ENCODE measurements at regions not wholly inside any gene's neighbourhood (a gene's known extent, or its start where the extent isn't known, plus 50 kb on each side); places are given as distances from the start of the nearest gene placed in this dataset.

DNA sequence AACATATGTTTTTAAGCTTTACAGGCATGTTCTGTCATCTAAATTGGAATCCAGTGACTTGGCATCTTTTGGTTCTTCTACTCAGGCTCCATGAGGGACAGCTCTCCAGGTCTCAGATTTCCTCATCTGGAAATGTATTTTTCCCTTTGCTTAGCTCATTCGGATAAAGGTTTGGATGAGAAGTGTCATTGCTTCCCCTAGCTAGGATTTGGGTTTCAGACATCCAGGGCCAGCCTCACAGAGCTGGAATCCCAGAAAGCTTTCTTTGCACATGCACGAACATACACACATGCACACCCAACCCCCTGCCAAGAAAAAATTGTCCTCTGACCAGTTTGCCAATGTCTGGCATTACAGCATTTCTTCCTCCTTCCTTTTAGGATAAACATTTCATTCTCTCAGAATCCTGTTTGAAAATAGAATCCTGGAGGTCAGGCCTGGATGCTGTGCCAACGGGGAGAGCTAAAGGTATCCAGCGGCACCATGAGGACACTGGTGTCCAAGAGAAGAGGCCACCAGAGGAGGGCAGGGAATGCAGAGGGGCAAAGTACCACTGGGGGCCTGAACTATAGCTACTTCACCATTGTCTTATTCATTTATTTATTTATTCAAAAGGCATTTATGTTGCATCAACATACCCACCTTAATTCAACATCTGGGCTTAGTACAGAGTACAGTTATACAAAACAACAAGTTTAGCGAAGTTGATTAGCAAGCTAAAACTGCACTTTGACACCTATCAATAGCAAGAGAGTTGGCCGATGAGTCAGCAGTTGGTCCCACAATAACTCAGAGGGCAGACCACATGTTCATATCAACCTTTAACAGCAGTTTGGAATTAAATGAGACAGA lies 97.9 kb upstream of the ATL2 start:
- Histone ChIP-seq H3K4me2 (ENCODE audit: insufficient read depth, low read length) (no peak overlapping the region), H3K36me3 (ENCODE audit: insufficient read depth, low read length) (no peaks in the 10 kb centered on the region), H3K4me3 (ENCODE audit: low read depth in 1 of 2, low read length in 2 of 2) (no peak overlapping the region), H4K20me1 (ENCODE audit: insufficient read depth, low read length) (no peaks in the 10 kb centered on the region), H3K27me3 (ENCODE audit: insufficient read depth, low read length, poor library complexity) (no peaks in the 10 kb centered on the region), H3K9ac (ENCODE audit: low read depth, low read length) (no peak overlapping the region), H2AFZ (ENCODE audit: low read depth, low read length) (no peak overlapping the region), H3K9me3 (ENCODE audit: insufficient read depth, low read length, severe bottlenecking) (peaks cover 1% of the 10 kb centered on the region), H3K4me1 (ENCODE audit: insufficient read depth, low read length) (no peaks in the 10 kb centered on the region), H3K79me2 (ENCODE audit: insufficient read depth, low read length) (no peaks in the 10 kb centered on the region), H3K27ac (ENCODE audit: low read length) (no peak overlapping the region)
- TF ChIP-seq CTCF (IDR thresholded peaks at IDR 0.05; ENCODE audit: borderline replicate concordance, extremely low read depth, low read length, poor library complexity, severe bottlenecking) (no peak), EZH2 (IDR thresholded peaks at IDR 0.05; ENCODE audit: borderline replicate concordance, low read depth, low read length, severe bottlenecking) (no peak)
- ATAC-seq (ENCODE audit: insufficient read depth, low read depth) (no peak), DNase-seq (no peak)

DNA sequence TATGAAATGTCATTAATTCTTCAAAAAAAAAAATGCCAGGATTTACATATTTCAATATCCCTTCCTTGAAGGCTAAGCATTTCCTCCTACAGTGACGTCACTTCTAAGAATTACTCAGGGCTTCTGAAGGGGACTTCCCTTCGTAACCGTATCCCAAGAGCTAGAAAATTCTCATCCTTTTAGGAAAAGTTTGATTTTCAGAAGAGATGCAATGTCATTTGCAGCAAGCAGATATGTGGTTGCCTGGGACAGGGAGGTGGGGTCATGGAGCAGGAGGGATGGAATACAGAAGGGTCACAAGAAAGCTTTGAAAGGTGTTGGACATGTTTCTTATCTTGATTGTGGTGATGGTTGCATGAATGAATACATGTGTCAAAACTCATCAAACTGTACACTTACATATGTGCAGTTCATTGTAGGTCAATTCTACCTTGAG lies 97.0 kb upstream of the ATL2 start:
- H3K9ac ChIP-seq (ENCODE audit: low read depth, low read length) = no peak overlapping the region
- no peaks in the 10 kb centered on the region for H3K4me1 ChIP-seq (ENCODE audit: insufficient read depth, low read length)
- no peaks in the 10 kb centered on the region for H4K20me1 ChIP-seq (ENCODE audit: insufficient read depth, low read length)
- H3K9me3 ChIP-seq (ENCODE audit: insufficient read depth, low read length, severe bottlenecking) = no peaks in the 10 kb centered on the region
- H2AFZ ChIP-seq (ENCODE audit: low read depth, low read length) = no peak overlapping the region
- no peak overlapping the region for H3K4me3 ChIP-seq (ENCODE audit: low read depth in 1 of 2, low read length in 2 of 2)
- H3K27me3 ChIP-seq (ENCODE audit: insufficient read depth, low read length, poor library complexity) = no peaks in the 10 kb centered on the region
- H3K36me3 ChIP-seq (ENCODE audit: insufficient read depth, low read length) = no peaks in the 10 kb centered on the region
- ATAC-seq (ENCODE audit: insufficient read depth, low read depth) (no peak), DNase-seq (no peak)
- no peak overlapping the region for H3K27ac ChIP-seq (ENCODE audit: low read length)
- H3K79me2 ChIP-seq (ENCODE audit: insufficient read depth, low read length) = no peaks in the 10 kb centered on the region
- TF ChIP-seq EZH2 (IDR thresholded peaks at IDR 0.05; ENCODE audit: borderline replicate concordance, low read depth, low read length, severe bottlenecking) (no peak), CTCF (IDR thresholded peaks at IDR 0.05; ENCODE audit: borderline replicate concordance, extremely low read depth, low read length, poor library complexity, severe bottlenecking) (no peak)
- H3K4me2 ChIP-seq (ENCODE audit: insufficient read depth, low read length) = no peak overlapping the region

DNA sequence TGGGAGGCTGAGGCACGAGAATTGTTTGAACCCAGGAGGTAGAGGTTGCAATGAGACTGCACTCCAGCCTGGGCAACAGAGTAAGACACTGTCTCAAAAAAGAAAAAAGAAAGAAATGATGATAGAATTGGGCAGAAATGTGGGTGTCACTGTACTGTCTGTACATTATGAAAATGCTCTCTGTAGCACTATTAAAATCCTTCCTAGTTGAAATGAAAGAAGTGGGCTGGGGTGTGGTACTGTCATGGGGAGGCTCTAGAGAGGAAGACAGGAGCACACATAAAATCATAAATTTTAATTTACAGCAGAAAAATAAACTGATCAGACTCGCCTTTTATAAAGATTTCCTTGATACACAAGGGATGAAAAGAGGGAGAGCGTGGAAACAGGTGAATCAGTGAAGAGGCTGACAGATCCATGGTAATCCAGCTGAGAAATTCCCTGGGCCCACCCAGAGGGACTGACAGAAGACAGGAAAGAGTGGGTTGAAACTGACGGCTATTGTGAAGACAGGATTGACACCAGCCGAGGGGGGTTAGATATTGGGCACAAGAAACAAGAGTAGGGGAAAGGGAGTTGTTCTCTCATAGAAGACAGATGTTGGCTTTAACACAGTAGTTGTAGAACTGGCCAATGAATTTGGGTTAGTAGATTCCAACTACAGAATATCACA lies 96.4 kb upstream of the ATL2 start:
- no peaks in the 10 kb centered on the region for H3K79me2 ChIP-seq (ENCODE audit: insufficient read depth, low read length)
- H4K20me1 ChIP-seq (ENCODE audit: insufficient read depth, low read length) = no peaks in the 10 kb centered on the region
- no peak overlapping the region for H3K4me2 ChIP-seq (ENCODE audit: insufficient read depth, low read length)
- TF ChIP-seq CTCF (IDR thresholded peaks at IDR 0.05; ENCODE audit: borderline replicate concordance, extremely low read depth, low read length, poor library complexity, severe bottlenecking) (no peak), EZH2 (IDR thresholded peaks at IDR 0.05; ENCODE audit: borderline replicate concordance, low read depth, low read length, severe bottlenecking) (no peak)
- H3K4me3 ChIP-seq (ENCODE audit: low read depth in 1 of 2, low read length in 2 of 2) = no peak overlapping the region
- no peaks in the 10 kb centered on the region for H3K9me3 ChIP-seq (ENCODE audit: insufficient read depth, low read length, severe bottlenecking)
- no peak for DNase-seq
- no peak for ATAC-seq (ENCODE audit: insufficient read depth, low read depth)
- no peak overlapping the region for H3K9ac ChIP-seq (ENCODE audit: low read depth, low read length)
- no peaks in the 10 kb centered on the region for H3K4me1 ChIP-seq (ENCODE audit: insufficient read depth, low read length)
- H3K27ac ChIP-seq (ENCODE audit: low read length) = no peak overlapping the region
- no peaks in the 10 kb centered on the region for H3K27me3 ChIP-seq (ENCODE audit: insufficient read depth, low read length, poor library complexity)
- H2AFZ ChIP-seq (ENCODE audit: low read depth, low read length) = no peak overlapping the region
- no peaks in the 10 kb centered on the region for H3K36me3 ChIP-seq (ENCODE audit: insufficient read depth, low read length)

All from DND-41 (cell line).